Stomach smooth muscle (tissue), 2 donors: ENCODE measurements at regions not wholly inside any gene's neighbourhood (a gene's known extent, or its start where the extent isn't known, plus 50 kb on each side); places are given as distances from the start of the nearest gene placed in this dataset.

Source experiments
- H3K27ac ChIP-seq: one replicate; pipeline ENCODE4 v1.7.0; 2013; ENCODE audit warnings: mild to moderate bottlenecking, low read length, inconsistent platforms
- H3K27me3 ChIP-seq, 2 donors: one replicate each; pipeline ENCODE4 v1.7.0; 2013; ENCODE audit warnings: low read length in 2 of 2; ENCODE audit not compliant: insufficient read depth in 2 of 2, control insufficient read depth in 1 of 2
- H3K36me3 ChIP-seq, 2 donors: one replicate each; pipeline ENCODE4 v1.7.0; 2013; ENCODE audit warnings: low read length in 2 of 2; ENCODE audit not compliant: control insufficient read depth in 2 of 2, insufficient read depth in 2 of 2
- H3K4me1 ChIP-seq: one replicate; pipeline ENCODE4 v1.7.0; 2013; ENCODE audit warnings: low read length; ENCODE audit not compliant: control insufficient read depth, insufficient read depth
- H3K4me3 ChIP-seq, 2 donors: one replicate each; pipeline ENCODE4 v1.7.0; 2013; ENCODE audit warnings: low read length in 2 of 2
- H3K9ac ChIP-seq, 2 donors: one replicate each; pipeline ENCODE4 v1.7.0; 2013; ENCODE audit warnings: low read length in 2 of 2, mild to moderate bottlenecking in 1 of 2
- H3K9me3 ChIP-seq, 2 donors: one replicate each; pipeline ENCODE4 v1.7.0; 2013; ENCODE audit warnings: low read length in 2 of 2; ENCODE audit not compliant: control insufficient read depth in 2 of 2
- donor health status: healthy.
- donor health status: Pancreatic carcinoma.

DNA sequence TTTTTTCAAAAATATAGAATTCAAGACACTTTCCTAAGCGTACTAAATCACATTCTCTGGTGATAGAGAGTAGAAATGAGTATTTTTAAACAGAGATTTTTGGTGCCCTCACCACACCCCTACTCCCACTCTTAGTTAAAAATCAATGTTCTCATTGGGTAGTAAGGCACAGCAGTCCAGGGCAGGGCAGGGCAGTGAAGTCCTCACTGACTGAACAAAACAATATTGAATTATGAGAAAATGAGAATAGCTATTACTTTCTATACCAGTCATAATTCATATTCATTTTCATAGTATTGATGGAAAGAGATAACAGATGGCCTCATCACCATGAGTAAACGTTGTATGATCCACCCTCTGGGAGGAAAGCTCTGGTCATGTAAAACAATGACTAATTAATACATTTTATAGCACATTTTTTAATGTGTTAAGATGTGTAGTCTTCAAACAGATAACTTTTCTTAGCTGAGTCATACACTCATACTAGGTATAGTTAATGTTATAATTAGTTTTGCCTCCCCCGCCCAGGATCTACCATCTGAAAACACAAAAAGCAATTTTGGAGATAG, 686.1 kb downstream of the KCNJ3 start:
- no peak overlapping the region for H3K9ac ChIP-seq
- H3K27ac ChIP-seq = no peak overlapping the region
- H3K4me3 ChIP-seq = no peak overlapping the region
- no peaks in the 10 kb centered on the region for H3K36me3 ChIP-seq
- H3K4me1 ChIP-seq = no peaks in the 10 kb centered on the region
- H3K9me3 ChIP-seq = no peaks in the 10 kb centered on the region
- H3K27me3 ChIP-seq = no peaks in the 10 kb centered on the region

DNA sequence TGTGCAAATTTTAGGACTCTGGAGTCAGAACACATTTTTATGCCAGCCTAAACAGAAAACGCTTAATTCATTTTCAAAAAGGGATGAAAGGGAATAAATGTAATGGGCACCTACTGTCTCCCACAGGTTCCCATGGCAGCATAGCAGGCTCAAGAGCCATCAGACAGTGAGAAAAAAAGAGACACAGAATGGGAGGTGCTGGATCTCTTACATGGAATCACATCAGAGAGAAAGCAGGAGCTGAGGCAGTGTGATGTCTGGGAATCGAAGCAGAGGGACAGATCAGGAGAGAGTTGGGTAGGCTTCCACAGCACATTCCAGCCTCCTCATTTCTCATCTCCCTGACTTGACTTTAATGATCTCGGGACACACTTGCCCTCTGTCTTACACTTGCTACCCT, 684.3 kb downstream of the KCNJ3 start:
- no peak overlapping the region for H3K27ac ChIP-seq
- no peak overlapping the region for H3K9ac ChIP-seq
- no peaks in the 10 kb centered on the region for H3K27me3 ChIP-seq
- H3K9me3 ChIP-seq = no peaks in the 10 kb centered on the region
- no peaks in the 10 kb centered on the region for H3K36me3 ChIP-seq
- no peaks in the 10 kb centered on the region for H3K4me1 ChIP-seq
- no peak overlapping the region for H3K4me3 ChIP-seq

DNA sequence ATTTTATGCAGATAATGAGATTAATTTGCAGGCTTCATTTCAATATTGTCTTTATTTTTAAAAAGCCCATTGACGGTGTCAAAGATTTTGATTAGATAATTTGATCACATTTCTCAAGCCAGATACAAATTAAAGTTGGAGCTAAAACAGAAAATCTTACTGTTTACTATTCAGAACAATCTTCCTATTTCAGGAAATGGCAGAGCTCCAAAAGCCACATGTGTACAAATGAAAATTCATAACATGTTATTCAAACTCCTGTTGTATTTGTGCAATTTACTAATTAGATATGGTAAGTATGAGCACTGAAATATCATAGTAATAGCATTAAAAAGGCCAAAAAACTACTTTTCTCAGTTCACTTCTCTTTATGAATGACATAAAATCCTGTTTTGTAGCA, 682.9 kb downstream of the KCNJ3 start:
- H3K27me3 ChIP-seq = no peaks in the 10 kb centered on the region
- H3K36me3 ChIP-seq = no peaks in the 10 kb centered on the region
- no peaks in the 10 kb centered on the region for H3K4me1 ChIP-seq
- H3K4me3 ChIP-seq = no peak overlapping the region
- no peaks in the 10 kb centered on the region for H3K9me3 ChIP-seq
- no peak overlapping the region for H3K27ac ChIP-seq
- H3K9ac ChIP-seq = no peak overlapping the region

DNA sequence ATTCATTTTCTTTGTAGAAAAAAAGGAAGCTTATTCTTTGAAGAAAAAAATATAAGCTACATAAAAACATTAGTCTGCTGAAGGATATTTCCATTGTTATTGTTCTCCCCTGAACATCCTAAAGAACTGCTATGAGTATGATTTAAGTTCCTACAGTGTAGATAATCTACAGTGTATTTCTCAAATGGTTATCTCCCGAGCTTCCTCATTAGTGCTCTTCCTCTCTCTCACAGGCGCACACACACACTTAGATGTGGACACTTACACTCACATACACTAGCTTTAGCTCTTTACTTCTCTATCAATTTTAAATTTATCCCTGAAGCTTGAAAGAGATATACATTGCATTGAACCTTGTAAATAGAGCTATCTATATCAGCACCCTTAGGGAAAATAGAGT, 681.0 kb downstream of the KCNJ3 start:
- Histone ChIP-seq H3K27ac (no peak overlapping the region), H3K27me3 (no peaks in the 10 kb centered on the region), H3K36me3 (no peaks in the 10 kb centered on the region), H3K9me3 (no peaks in the 10 kb centered on the region), H3K4me1 (no peaks in the 10 kb centered on the region), H3K4me3 (no peak overlapping the region), H3K9ac (no peak overlapping the region)

DNA sequence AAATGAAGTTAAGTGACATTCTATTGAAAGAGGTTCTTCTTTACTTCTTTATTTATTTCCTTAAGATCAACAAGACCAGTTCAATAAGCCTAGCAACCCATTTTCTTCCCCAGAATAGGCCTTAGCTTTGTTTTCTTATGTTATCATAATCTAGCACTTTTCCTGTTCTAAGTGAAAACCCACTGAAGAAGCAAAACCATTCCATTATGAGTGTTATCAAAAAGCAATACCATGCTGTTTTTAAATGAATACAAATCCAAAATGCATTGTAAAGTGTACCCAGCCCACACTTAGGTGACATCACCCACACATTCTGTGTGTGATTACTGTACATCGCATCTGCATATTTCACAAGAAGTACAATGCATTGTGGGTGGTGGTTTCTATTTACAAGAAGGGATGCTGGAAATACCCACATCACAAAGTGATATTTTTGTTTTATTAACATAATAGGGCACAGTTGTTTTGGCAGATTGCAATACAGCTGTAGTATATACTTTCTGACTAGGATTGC, 679.5 kb downstream of the KCNJ3 start:
- Histone ChIP-seq H3K27me3 (no peaks in the 10 kb centered on the region), H3K36me3 (no peaks in the 10 kb centered on the region), H3K9ac (no peak overlapping the region), H3K9me3 (no peaks in the 10 kb centered on the region), H3K27ac (no peak overlapping the region), H3K4me1 (no peaks in the 10 kb centered on the region), H3K4me3 (no peak overlapping the region)

DNA sequence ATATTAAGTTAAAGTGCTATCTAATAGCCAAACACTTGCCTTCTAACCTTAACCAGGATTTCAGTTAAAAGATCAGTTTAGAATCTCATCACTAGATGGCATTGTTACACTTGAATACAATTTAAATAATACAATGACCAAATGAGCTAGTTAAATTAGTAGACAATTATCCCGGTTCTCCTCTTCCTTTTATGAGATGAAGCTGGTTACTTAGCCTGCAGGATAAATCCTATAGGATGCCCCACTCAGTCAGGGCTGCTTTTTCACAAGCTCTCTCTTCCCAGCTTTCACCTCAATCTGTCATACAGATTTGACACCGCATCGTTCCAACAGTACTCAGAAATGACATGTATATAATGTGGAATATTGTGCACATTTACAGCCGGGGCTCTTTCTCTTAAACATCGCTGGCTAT, 678.8 kb downstream of the KCNJ3 start:
- H3K9ac ChIP-seq = no peak overlapping the region
- H3K9me3 ChIP-seq = no peaks in the 10 kb centered on the region
- no peaks in the 10 kb centered on the region for H3K4me1 ChIP-seq
- no peaks in the 10 kb centered on the region for H3K36me3 ChIP-seq
- no peak overlapping the region for H3K27ac ChIP-seq
- no peak overlapping the region for H3K4me3 ChIP-seq
- H3K27me3 ChIP-seq = no peaks in the 10 kb centered on the region

DNA sequence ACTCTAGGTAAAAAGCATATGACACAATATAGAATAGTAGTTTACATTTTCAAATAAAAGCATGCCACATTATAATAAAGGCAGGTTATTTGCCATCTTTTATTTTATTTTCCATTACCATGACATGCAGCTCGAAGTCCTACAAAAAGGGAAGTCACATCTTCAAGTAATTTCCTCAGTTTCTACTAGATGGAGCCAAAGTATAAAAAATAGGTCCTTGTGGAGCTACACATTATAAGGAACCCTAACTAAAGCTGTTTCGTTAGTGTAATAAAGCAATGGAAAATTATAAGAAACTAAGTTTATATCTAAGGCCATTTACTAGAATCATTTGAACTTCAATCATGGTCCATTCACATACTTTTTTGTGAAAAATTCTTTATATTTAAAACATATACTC, 674.5 kb downstream of the KCNJ3 start:
- no peak overlapping the region for H3K9ac ChIP-seq
- no peaks in the 10 kb centered on the region for H3K27me3 ChIP-seq
- H3K4me3 ChIP-seq = no peak overlapping the region

DNA sequence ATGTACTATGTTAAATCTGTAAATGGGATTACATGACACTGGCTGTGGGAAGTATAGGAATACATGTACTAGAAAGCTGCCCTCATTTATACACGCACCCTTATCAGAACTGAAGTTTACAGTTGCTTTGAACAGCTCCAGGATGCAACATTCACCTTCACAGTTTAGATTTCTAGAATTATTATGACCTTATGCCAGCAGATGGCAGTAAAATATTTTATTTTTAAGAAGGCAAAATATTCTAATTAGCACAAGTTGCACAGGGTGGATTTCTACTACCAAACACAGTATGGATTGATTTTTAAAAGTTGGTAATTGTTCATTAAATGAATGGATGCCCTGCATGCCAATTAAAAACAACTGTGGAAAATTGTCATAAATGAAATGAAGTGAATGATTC, 670.4 kb downstream of the KCNJ3 start:
- no peaks in the 10 kb centered on the region for H3K9me3 ChIP-seq
- no peaks in the 10 kb centered on the region for H3K27me3 ChIP-seq
- H3K36me3 ChIP-seq = no peaks in the 10 kb centered on the region
- H3K4me1 ChIP-seq = no peaks in the 10 kb centered on the region
- H3K9ac ChIP-seq = no peak overlapping the region
- H3K27ac ChIP-seq = no peak overlapping the region
- no peak overlapping the region for H3K4me3 ChIP-seq

More for the DNA sequence above, 674.5 kb downstream of the KCNJ3 start:
- no peak overlapping the region for H3K27ac ChIP-seq
- no peaks in the 10 kb centered on the region for H3K9me3 ChIP-seq
- no peaks in the 10 kb centered on the region for H3K4me1 ChIP-seq
- H3K36me3 ChIP-seq = no peaks in the 10 kb centered on the region

DNA sequence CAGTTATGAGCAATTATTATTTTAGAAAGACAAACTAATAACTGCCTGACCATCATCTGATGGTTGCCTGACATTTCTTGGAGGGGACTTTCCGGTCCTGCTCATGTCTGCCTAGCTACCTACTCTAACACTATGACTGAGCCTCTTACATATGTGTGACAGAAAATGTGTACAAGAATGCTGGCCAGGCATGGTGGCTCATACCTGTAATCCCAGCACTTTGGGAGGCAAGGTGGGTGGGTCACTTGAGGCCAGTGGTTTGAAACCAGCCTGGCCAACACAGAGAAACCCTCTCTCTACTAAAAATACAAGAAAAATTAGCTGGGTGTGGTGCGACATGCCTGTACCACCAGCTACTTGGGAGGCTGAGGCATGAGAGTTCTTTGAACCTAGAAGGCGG, 666.3 kb downstream of the KCNJ3 start:
- Histone ChIP-seq H3K27me3 (no peaks in the 10 kb centered on the region), H3K27ac (no peak overlapping the region), H3K4me1 (no peaks in the 10 kb centered on the region), H3K9me3 (no peaks in the 10 kb centered on the region), H3K4me3 (no peak overlapping the region), H3K36me3 (no peaks in the 10 kb centered on the region), H3K9ac (no peak overlapping the region)

DNA sequence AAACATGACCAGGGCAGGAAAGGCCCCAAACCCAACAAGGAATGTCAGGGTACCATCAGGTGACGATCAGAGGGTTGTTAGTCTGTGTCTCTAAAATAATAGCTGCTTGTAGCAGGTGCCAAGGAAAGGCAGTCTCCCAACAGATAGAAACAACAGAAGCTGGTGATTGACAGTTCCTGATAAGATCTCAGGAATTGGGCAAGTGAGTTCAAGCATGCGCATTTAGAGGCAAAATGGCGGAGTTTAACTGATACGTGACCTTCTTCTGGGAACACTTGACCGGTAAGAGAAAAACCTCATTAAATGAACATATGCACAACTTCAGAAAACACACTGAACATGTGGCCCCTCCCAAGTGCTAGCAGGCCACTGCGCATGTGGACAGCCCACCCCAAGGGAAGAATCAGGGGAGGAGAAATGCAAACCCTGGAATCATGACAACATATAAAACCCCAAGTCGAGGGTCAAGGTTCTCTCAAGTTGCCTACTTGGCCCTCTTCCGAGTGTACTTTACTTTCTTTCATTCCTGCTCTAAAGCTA, 664.9 kb downstream of the KCNJ3 start:
- Histone ChIP-seq H3K9ac (no peak overlapping the region), H3K27me3 (no peaks in the 10 kb centered on the region), H3K9me3 (peaks cover 0 to 4% of the 10 kb centered on the region in 2 donors), H3K4me3 (no peak overlapping the region), H3K4me1 (no peaks in the 10 kb centered on the region), H3K36me3 (no peaks in the 10 kb centered on the region), H3K27ac (no peak overlapping the region)

DNA sequence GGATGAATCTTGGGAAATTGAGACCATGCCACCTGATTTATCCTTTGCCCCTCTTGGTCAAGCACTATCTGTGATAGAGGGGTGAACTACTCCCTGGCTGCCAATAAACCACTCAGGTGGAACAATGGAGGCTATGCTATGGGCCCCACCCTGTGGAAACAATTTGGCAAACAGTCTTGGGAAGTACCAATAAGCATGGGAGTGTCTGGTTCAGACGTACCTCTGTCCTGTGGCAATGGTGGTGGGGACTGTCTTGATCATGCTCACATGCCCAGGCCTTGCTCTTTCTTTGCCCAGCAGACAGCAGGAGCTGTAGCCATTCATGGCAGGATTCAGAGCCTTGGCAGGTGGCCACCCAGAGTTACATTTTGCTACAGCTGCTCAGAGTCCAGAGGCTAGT, 658.7 kb downstream of the KCNJ3 start:
- Histone ChIP-seq H3K36me3 (no peaks in the 10 kb centered on the region), H3K27ac (no peak overlapping the region), H3K4me3 (no peak overlapping the region), H3K4me1 (no peaks in the 10 kb centered on the region), H3K9ac (no peak overlapping the region), H3K27me3 (no peaks in the 10 kb centered on the region), H3K9me3 (peaks cover 3 to 7% of the 10 kb centered on the region in 2 donors)
